GM23338 (cell line): ENCODE measurements at regions not wholly inside any gene's neighbourhood (a gene's known extent, or its start where the extent isn't known, plus 50 kb on each side); places are given as distances from the start of the nearest gene placed in this dataset.

Experiments
- ATAC-seq: fragments of 200-7000 bp; cut with Tn5 transposase; 3 replicates; pipeline ENCODE4 v1.9.1; 2020
- DNase-seq: peaks from one replicate; pipeline ENCODE4 v3.0.0-alpha.2; 2015; ENCODE audit warnings: low spot score
- H2AFZ ChIP-seq: fragments of 200-600 bp; sonication (generic); 2 replicates; pipeline ENCODE4 v1.8.0; 2016; ENCODE audit warnings: antibody characterized with exemption, mild to moderate bottlenecking, moderate library complexity
- H3F3A ChIP-seq: fragments of 200-600 bp; sonication (generic); replicated peaks from 2 replicates; pipeline ENCODE4 v1.8.0; 2017; ENCODE audit warnings: antibody characterized with exemption, mixed run types, low read depth
- H3K27ac ChIP-seq: fragments of 200-600 bp; sonication (generic); 2 replicates; pipeline ENCODE4 v1.6.1; 2016; ENCODE audit warnings: low read depth
- H3K27me3 ChIP-seq: fragments of 200-600 bp; sonication (generic); 2 replicates; pipeline ENCODE4 v1.8.0; 2016; ENCODE audit warnings: mild to moderate bottlenecking, mixed run types, moderate library complexity; ENCODE audit not compliant: insufficient read depth
- H3K36me3 ChIP-seq: fragments of 200-600 bp; sonication (generic); 2 replicates; pipeline ENCODE4 v1.8.0; 2016; ENCODE audit warnings: mild to moderate bottlenecking; ENCODE audit not compliant: insufficient read depth
- H3K4me1 ChIP-seq: fragments of 200-600 bp; sonication (generic); 2 replicates; pipeline ENCODE4 v1.8.0; 2016; ENCODE audit warnings: mild to moderate bottlenecking, moderate library complexity; ENCODE audit not compliant: insufficient read depth
- H3K4me2 ChIP-seq: fragments of 200-600 bp; sonication (generic); 2 replicates; pipeline ENCODE4 v1.7.1; 2017; ENCODE audit warnings: mixed run types
- H3K4me3 ChIP-seq: fragments of 200-600 bp; sonication (generic); 2 replicates; pipeline ENCODE4 v1.6.1; 2016; ENCODE audit warnings: mixed run types
- H3K79me2 ChIP-seq: fragments of 200-600 bp; sonication (generic); replicated peaks from 2 replicates; pipeline ENCODE4 v1.8.0; 2017; ENCODE audit warnings: mild to moderate bottlenecking; ENCODE audit not compliant: insufficient read depth
- H3K9me2 ChIP-seq: fragments of 200-600 bp; sonication (generic); 2 replicates; pipeline ENCODE4 v1.8.0; 2017; ENCODE audit not compliant: insufficient read depth
- H4K20me1 ChIP-seq: fragments of 200-600 bp; sonication (generic); replicated peaks from 2 replicates; pipeline ENCODE4 v1.8.0; 2017; ENCODE audit warnings: mild to moderate bottlenecking; ENCODE audit not compliant: insufficient read depth
- H3K27ac Mint-ChIP-seq: 2 replicates; pipeline ENCODE4 v1.8.0; 2020; ENCODE audit warnings: inconsistent platforms, mild to moderate bottlenecking, moderate library complexity, mixed read lengths
- H3K27me3 Mint-ChIP-seq: 3 replicates; pipeline ENCODE4 v1.8.0; 2022; ENCODE audit warnings: low read depth, mild to moderate bottlenecking, moderate library complexity, mixed read lengths, inconsistent platforms; ENCODE audit not compliant: insufficient read depth, poor library complexity
- H3K36me3 Mint-ChIP-seq: 3 replicates; pipeline ENCODE4 v1.8.0; 2021; ENCODE audit warnings: low read depth, mild to moderate bottlenecking, inconsistent platforms, moderate library complexity, mixed read lengths
- H3K4me1 Mint-ChIP-seq: 3 replicates; pipeline ENCODE4 v1.8.0; 2020; ENCODE audit warnings: mild to moderate bottlenecking, inconsistent platforms, mixed read lengths
- H3K4me3 Mint-ChIP-seq: 3 replicates; pipeline ENCODE4 v1.8.0; 2021; ENCODE audit warnings: moderate library complexity, mild to moderate bottlenecking, inconsistent platforms, mixed read lengths
- H3K9me3 Mint-ChIP-seq: 3 replicates; pipeline ENCODE4 v1.8.0; 2020; ENCODE audit warnings: moderate library complexity, mild to moderate bottlenecking, inconsistent platforms, mixed read lengths
- CREB1 ChIP-seq: fragments of 250-450 bp; sonication (Bioruptor Pico); IDR thresholded peaks from 2 replicates; pipeline ENCODE4 v1.5.0; 2020; ENCODE audit warnings: low read depth, mild to moderate bottlenecking, moderate library complexity
- EZH2phosphoT487 ChIP-seq: fragments of 200-600 bp; sonication (generic); IDR thresholded peaks from one replicate; pipeline ENCODE4 v1.8.1; 2018; ENCODE audit warnings: antibody characterized with exemption; ENCODE audit not compliant: unreplicated experiment
- JUNB ChIP-seq: IDR thresholded peaks from one replicate; pipeline ENCODE4 v1.6.1; 2016; ENCODE audit warnings: antibody characterized with exemption; ENCODE audit not compliant: unreplicated experiment
- POLR2AphosphoS5 ChIP-seq: IDR thresholded peaks from 2 replicates; pipeline ENCODE4 v1.6.1; 2016; ENCODE audit warnings: antibody characterized with exemption, low read depth
- ZNF331 ChIP-seq: fragments of 250-450 bp; sonication (Bioruptor Pico); IDR thresholded peaks from 2 replicates; pipeline ENCODE4 v1.5.0; 2020; ENCODE audit warnings: low read depth, mild to moderate bottlenecking, moderate library complexity
- TF ChIP-seq, protein P1 (sequence below): fragments of 250-450 bp; sonication (Bioruptor Pico); IDR thresholded peaks from 2 replicates; pipeline ENCODE4 v1.5.0; 2020; ENCODE audit warnings: mild to moderate bottlenecking, moderate library complexity
- TF ChIP-seq, protein P2 (sequence below): IDR thresholded peaks from one replicate; pipeline ENCODE4 v1.6.1; 2018; ENCODE audit warnings: antibody characterized with exemption; ENCODE audit not compliant: unreplicated experiment
- TF ChIP-seq, protein P3 (sequence below), 2 experiments: fragments of 200-600 bp in 1 of 2; sonication (generic) in 1 of 2; conservative IDR thresholded peaks; 2 replicates each; pipeline versions ENCODE4 v1.5.1 to v1.6.1; 2016 to 2017; ENCODE audit warnings: antibody characterized with exemption in 2 of 2, low read depth in 2 of 2, mild to moderate bottlenecking in 2 of 2, moderate library complexity in 1 of 2
- TF ChIP-seq, protein P4 (sequence below): IDR thresholded peaks from 2 replicates; pipeline ENCODE4 v1.6.1; 2016; ENCODE audit warnings: antibody characterized with exemption

DNA sequence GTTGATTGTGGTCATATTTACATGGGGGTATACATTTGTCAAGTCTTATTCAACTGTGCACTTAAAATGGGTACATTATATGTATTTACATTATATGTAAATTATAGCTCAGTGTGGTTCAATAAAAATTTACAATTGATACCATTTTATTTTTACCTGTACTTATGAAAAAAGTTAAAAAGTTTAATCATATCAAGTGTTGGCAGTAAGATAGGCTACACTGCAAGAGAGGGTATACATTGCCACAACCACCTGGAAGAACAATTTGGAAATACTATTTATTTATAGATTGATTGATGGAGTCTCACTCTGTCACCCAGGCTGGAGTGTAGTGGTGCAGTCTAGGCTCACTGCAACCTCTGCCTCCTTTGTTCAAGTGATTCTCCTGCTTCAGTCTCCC, 453.3 kb downstream of the XYLT1 start:
- Histone ChIP-seq H3K27ac (no peak overlapping the region), H2AFZ (no peak overlapping the region), H3K4me3 (no peak overlapping the region), H3K79me2 (no peaks in the 10 kb centered on the region), H3K4me2 (no peak overlapping the region), H3K9me2 (no peaks in the 10 kb centered on the region), H3F3A (no peaks in the 10 kb centered on the region), H3K4me1 (no peaks in the 10 kb centered on the region), H3K36me3 (no peaks in the 10 kb centered on the region), H4K20me1 (no peaks in the 10 kb centered on the region), H3K27me3 (no peaks in the 10 kb centered on the region)
- Mint-ChIP-seq H3K9me3 (no peaks in the 10 kb centered on the region; the same call in 2 of the 3 replicates), H3K36me3 (no peaks in the 10 kb centered on the region), H3K27me3 (no peaks in the 10 kb centered on the region), H3K4me3 (no peak overlapping the region), H3K27ac (no peak overlapping the region), H3K4me1 (no peaks in the 10 kb centered on the region; the same call in 2 of the 3 replicates)
- ATAC-seq (no peak), DNase-seq (no peak)
- TF ChIP-seq, protein P1, sequence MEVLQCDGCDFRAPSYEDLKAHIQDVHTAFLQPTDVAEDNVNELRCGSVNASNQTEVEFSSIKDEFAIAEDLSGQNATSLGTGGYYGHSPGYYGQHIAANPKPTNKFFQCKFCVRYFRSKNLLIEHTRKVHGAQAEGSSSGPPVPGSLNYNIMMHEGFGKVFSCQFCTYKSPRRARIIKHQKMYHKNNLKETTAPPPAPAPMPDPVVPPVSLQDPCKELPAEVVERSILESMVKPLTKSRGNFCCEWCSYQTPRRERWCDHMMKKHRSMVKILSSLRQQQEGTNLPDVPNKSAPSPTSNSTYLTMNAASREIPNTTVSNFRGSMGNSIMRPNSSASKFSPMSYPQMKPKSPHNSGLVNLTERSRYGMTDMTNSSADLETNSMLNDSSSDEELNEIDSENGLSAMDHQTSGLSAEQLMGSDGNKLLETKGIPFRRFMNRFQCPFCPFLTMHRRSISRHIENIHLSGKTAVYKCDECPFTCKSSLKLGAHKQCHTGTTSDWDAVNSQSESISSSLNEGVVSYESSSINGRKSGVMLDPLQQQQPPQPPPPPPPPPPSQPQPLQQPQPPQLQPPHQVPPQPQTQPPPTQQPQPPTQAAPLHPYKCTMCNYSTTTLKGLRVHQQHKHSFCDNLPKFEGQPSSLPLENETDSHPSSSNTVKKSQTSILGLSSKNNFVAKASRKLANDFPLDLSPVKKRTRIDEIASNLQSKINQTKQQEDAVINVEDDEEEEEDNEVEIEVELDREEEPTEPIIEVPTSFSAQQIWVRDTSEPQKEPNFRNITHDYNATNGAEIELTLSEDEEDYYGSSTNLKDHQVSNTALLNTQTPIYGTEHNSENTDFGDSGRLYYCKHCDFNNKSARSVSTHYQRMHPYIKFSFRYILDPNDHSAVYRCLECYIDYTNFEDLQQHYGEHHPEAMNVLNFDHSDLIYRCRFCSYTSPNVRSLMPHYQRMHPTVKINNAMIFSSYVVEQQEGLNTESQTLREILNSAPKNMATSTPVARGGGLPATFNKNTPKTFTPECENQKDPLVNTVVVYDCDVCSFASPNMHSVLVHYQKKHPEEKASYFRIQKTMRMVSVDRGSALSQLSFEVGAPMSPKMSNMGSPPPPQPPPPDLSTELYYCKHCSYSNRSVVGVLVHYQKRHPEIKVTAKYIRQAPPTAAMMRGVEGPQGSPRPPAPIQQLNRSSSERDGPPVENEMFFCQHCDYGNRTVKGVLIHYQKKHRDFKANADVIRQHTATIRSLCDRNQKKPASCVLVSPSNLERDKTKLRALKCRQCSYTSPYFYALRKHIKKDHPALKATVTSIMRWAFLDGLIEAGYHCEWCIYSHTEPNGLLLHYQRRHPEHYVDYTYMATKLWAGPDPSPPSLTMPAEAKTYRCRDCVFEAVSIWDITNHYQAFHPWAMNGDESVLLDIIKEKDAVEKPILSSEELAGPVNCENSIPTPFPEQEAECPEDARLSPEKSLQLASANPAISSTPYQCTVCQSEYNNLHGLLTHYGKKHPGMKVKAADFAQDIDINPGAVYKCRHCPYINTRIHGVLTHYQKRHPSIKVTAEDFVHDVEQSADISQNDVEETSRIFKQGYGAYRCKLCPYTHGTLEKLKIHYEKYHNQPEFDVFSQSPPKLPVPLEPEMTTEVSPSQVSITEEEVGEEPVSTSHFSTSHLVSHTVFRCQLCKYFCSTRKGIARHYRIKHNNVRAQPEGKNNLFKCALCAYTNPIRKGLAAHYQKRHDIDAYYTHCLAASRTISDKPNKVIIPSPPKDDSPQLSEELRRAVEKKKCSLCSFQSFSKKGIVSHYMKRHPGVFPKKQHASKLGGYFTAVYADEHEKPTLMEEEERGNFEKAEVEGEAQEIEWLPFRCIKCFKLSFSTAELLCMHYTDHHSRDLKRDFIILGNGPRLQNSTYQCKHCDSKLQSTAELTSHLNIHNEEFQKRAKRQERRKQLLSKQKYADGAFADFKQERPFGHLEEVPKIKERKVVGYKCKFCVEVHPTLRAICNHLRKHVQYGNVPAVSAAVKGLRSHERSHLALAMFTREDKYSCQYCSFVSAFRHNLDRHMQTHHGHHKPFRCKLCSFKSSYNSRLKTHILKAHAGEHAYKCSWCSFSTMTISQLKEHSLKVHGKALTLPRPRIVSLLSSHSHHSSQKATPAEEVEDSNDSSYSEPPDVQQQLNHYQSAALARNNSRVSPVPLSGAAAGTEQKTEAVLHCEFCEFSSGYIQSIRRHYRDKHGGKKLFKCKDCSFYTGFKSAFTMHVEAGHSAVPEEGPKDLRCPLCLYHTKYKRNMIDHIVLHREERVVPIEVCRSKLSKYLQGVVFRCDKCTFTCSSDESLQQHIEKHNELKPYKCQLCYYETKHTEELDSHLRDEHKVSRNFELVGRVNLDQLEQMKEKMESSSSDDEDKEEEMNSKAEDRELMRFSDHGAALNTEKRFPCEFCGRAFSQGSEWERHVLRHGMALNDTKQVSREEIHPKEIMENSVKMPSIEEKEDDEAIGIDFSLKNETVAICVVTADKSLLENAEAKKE (CRISPR knock-in tag) = no peak
- TF ChIP-seq ZNF331 (CRISPR knock-in tag) = no peak

DNA sequence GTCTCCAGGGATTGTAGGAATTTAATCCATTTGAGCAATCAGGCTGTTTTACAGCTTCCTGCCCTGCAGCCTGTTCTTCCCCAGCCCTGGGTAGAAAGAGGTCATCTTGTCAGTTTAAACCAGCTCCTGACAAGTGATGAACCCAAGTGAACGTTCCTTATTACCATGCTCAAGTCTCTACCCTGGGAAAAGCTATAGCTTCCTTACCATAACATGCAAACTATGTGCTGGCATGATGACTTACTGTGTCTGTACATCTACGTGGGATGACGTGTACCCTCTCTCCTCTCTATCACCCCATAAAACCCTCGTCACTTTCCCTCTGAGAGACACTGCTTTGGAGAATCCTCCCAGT, 452.2 kb downstream of the XYLT1 start:
- no peaks in the 10 kb centered on the region for H3K36me3 ChIP-seq
- no peaks in the 10 kb centered on the region for H3K27me3 ChIP-seq
- no peaks in the 10 kb centered on the region; the same call in 2 of the 3 replicates for H3K9me3 Mint-ChIP-seq
- ATAC-seq (no peak), DNase-seq (no peak)
- peaks cover 5% of the 10 kb centered on the region; the same call in 2 of the 3 replicates for H3K4me1 Mint-ChIP-seq
- no peaks in the 10 kb centered on the region for H3K36me3 Mint-ChIP-seq
- H3K9me2 ChIP-seq = no peaks in the 10 kb centered on the region
- no peak overlapping the region for H3K4me3 Mint-ChIP-seq
- no peaks in the 10 kb centered on the region for H3K4me1 ChIP-seq
- H3K4me3 ChIP-seq = no peak overlapping the region
- H3K27ac Mint-ChIP-seq = no peak overlapping the region
- H3K4me2 ChIP-seq = no peak overlapping the region
- H3K27me3 Mint-ChIP-seq = no peaks in the 10 kb centered on the region
- H3K27ac ChIP-seq = no peak overlapping the region
- 0 out of 2 replicates have a peak overlapping the region, but pooled peaks have one; percentile 53 for H2AFZ ChIP-seq
- no peaks in the 10 kb centered on the region for H3K79me2 ChIP-seq
- no peaks in the 10 kb centered on the region for H4K20me1 ChIP-seq
- no peaks in the 10 kb centered on the region for H3F3A ChIP-seq
- TF ChIP-seq EZH2phosphoT487 = no peak
- TF ChIP-seq, protein P2, sequence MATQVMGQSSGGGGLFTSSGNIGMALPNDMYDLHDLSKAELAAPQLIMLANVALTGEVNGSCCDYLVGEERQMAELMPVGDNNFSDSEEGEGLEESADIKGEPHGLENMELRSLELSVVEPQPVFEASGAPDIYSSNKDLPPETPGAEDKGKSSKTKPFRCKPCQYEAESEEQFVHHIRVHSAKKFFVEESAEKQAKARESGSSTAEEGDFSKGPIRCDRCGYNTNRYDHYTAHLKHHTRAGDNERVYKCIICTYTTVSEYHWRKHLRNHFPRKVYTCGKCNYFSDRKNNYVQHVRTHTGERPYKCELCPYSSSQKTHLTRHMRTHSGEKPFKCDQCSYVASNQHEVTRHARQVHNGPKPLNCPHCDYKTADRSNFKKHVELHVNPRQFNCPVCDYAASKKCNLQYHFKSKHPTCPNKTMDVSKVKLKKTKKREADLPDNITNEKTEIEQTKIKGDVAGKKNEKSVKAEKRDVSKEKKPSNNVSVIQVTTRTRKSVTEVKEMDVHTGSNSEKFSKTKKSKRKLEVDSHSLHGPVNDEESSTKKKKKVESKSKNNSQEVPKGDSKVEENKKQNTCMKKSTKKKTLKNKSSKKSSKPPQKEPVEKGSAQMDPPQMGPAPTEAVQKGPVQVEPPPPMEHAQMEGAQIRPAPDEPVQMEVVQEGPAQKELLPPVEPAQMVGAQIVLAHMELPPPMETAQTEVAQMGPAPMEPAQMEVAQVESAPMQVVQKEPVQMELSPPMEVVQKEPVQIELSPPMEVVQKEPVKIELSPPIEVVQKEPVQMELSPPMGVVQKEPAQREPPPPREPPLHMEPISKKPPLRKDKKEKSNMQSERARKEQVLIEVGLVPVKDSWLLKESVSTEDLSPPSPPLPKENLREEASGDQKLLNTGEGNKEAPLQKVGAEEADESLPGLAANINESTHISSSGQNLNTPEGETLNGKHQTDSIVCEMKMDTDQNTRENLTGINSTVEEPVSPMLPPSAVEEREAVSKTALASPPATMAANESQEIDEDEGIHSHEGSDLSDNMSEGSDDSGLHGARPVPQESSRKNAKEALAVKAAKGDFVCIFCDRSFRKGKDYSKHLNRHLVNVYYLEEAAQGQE = no peak
- TF ChIP-seq, protein P3, sequence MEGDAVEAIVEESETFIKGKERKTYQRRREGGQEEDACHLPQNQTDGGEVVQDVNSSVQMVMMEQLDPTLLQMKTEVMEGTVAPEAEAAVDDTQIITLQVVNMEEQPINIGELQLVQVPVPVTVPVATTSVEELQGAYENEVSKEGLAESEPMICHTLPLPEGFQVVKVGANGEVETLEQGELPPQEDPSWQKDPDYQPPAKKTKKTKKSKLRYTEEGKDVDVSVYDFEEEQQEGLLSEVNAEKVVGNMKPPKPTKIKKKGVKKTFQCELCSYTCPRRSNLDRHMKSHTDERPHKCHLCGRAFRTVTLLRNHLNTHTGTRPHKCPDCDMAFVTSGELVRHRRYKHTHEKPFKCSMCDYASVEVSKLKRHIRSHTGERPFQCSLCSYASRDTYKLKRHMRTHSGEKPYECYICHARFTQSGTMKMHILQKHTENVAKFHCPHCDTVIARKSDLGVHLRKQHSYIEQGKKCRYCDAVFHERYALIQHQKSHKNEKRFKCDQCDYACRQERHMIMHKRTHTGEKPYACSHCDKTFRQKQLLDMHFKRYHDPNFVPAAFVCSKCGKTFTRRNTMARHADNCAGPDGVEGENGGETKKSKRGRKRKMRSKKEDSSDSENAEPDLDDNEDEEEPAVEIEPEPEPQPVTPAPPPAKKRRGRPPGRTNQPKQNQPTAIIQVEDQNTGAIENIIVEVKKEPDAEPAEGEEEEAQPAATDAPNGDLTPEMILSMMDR (conservative IDR thresholded peaks at IDR 0.05; ENCODE audit: low read depth in 2 of 2) = no peak
- no peak for TF ChIP-seq JUNB
- no peak for TF ChIP-seq POLR2AphosphoS5
- TF ChIP-seq, protein P4, sequence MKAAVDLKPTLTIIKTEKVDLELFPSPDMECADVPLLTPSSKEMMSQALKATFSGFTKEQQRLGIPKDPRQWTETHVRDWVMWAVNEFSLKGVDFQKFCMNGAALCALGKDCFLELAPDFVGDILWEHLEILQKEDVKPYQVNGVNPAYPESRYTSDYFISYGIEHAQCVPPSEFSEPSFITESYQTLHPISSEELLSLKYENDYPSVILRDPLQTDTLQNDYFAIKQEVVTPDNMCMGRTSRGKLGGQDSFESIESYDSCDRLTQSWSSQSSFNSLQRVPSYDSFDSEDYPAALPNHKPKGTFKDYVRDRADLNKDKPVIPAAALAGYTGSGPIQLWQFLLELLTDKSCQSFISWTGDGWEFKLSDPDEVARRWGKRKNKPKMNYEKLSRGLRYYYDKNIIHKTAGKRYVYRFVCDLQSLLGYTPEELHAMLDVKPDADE = no peak
- no peak for TF ChIP-seq CREB1 (CRISPR knock-in tag)
